ENCODE measurements at regions not wholly inside any gene's neighbourhood (a gene's known extent, or its start where the extent isn't known, plus 50 kb on each side); places are given as distances from the start of the nearest gene placed in this dataset.

DNA sequence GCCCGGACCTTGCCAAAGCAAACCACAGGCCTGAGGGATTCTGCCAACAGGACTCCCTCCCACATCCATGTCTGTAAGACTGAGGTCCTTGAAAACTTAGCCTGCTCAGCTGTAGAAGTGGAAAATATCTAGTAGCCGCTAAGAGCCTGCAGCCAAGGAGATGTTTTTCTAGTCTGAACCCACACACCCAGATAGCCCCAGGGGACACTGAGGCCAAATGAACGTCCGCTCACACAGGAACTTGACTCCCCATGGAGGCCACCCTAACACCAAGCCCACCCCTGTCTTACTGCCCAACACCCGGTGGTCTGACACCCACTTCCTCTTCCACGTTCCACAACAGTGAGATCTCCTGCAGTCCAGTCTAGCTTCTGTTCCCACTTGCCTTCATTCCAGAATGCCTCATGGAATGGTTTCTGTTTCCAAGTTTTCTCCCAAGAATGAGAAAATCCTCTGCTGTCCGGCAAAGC, 174.8 kb downstream of the PLPP3 start:
- TF ChIP-seq, protein P1, sequence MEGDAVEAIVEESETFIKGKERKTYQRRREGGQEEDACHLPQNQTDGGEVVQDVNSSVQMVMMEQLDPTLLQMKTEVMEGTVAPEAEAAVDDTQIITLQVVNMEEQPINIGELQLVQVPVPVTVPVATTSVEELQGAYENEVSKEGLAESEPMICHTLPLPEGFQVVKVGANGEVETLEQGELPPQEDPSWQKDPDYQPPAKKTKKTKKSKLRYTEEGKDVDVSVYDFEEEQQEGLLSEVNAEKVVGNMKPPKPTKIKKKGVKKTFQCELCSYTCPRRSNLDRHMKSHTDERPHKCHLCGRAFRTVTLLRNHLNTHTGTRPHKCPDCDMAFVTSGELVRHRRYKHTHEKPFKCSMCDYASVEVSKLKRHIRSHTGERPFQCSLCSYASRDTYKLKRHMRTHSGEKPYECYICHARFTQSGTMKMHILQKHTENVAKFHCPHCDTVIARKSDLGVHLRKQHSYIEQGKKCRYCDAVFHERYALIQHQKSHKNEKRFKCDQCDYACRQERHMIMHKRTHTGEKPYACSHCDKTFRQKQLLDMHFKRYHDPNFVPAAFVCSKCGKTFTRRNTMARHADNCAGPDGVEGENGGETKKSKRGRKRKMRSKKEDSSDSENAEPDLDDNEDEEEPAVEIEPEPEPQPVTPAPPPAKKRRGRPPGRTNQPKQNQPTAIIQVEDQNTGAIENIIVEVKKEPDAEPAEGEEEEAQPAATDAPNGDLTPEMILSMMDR (IDR thresholded peaks at IDR 0.05; ENCODE audit: control extremely low read depth, extremely low read depth, low read depth, missing control alignments): no peak
- CTCF ChIA-PET: no interaction called here
- DNase-seq (ENCODE audit: extremely low spot score): no peak
- POLR2A ChIA-PET: no interaction called here

DNA sequence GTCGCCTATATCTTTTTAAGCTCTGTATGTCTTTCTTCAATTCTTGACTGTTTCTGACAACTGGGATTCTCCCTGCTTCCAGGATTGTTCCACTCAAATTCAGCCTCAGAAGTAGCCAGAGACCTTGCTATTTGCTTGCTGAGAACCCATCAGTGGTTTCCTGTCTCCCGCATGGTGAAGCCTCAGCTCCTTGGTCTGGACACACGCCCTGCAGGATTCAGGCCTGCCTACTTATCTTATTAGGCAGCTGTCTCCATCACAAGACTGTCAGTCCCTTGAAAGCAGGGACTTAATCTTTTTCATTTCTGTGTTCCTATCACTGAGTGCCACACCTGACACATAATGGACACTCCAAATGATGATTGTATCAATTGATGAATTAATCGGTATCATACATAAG, 175.3 kb downstream of the PLPP3 start:
- POLR2A ChIA-PET: no interaction called here
- no peak for DNase-seq (ENCODE audit: extremely low spot score)
- CTCF ChIA-PET: interaction anchor here (1.3 kb wide), 1 partner anchor 16 kb away, joined by 3 read pairs; no protein-coding TSS in a partner anchor
- TF ChIP-seq, protein P1 (IDR thresholded peaks at IDR 0.05; ENCODE audit: control extremely low read depth, extremely low read depth, low read depth, missing control alignments): no peak

DNA sequence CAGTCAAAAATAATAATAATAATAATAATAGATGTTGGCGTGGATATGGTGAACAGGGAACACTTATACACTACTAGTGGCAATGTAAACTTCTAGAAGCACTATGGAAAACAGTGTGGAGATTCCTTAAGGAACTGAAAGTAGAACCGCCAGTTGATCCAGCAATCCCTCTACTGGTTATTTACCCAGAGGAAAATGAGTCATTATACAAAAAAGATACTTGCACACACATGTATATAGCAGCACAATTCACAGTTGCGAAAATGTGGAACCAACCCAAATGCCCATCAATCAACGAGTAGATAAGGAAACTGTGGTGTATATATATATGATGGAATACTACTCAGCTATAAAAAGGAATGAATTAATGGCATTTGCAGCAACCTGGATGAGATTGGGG, 176.0 kb downstream of the PLPP3 start:
- TF ChIP-seq, protein P1 (IDR thresholded peaks at IDR 0.05; ENCODE audit: control extremely low read depth, extremely low read depth, low read depth, missing control alignments): no peak
- POLR2A ChIA-PET: no interaction called here
- no peak for DNase-seq (ENCODE audit: extremely low spot score)
- CTCF ChIA-PET: interaction anchor here (1.3 kb wide), 1 partner anchor 17 kb away, joined by 3 read pairs; no protein-coding TSS in a partner anchor

DNA sequence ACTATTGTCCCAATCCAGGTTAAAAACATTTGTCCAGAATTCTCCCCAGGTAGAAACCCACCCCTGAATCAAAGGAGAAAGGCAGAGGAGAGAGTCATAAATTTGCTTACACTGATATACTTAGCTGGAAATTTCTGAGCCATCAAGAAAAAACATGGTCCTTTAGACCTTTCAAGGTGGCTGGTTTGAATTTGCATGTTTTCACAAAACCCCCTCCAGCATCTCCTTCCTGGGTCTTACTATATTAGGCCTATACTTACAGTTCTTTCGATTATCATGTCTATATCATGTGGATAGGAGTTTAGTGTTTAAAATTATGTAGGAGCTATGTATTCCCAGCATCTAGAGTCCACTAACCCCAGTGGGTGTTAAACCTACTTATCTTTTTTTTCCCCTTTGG, 178.2 kb downstream of the PLPP3 start:
- CTCF ChIA-PET: interaction anchor here (1.2 kb wide), 1 partner anchor 10 kb away, joined by 3 read pairs; no protein-coding TSS in a partner anchor
- POLR2A ChIA-PET: no interaction called here
- TF ChIP-seq, protein P1 (IDR thresholded peaks at IDR 0.05; ENCODE audit: control extremely low read depth, extremely low read depth, low read depth, missing control alignments): no peak
- no peak for DNase-seq (ENCODE audit: extremely low spot score)

DNA sequence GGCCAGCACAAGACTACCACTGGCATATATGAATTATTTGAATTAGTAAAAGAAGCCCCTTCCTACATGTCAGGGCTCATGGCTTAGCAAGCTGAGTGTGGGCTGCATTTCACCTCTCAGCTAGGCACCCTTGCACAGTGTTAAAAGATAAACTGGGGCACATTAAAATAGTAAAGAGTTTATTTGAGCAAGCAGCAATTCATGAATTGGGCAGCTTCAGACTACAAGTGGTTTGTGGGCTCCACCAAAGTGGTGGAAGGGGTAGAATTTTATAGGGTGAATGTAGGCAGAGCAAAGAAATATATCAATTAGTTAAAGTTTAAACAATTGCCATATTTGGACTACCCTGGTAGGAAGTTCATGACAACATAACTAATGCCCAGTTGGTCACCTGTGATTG, 178.8 kb downstream of the PLPP3 start:
- CTCF ChIA-PET: interaction anchor here (1.2 kb wide), 1 partner anchor 11 kb away, joined by 3 read pairs; no protein-coding TSS in a partner anchor
- POLR2A ChIA-PET: no interaction called here
- TF ChIP-seq, protein P1 (IDR thresholded peaks at IDR 0.05; ENCODE audit: control extremely low read depth, extremely low read depth, low read depth, missing control alignments): no peak
- DNase-seq (ENCODE audit: extremely low spot score): no peak

DNA sequence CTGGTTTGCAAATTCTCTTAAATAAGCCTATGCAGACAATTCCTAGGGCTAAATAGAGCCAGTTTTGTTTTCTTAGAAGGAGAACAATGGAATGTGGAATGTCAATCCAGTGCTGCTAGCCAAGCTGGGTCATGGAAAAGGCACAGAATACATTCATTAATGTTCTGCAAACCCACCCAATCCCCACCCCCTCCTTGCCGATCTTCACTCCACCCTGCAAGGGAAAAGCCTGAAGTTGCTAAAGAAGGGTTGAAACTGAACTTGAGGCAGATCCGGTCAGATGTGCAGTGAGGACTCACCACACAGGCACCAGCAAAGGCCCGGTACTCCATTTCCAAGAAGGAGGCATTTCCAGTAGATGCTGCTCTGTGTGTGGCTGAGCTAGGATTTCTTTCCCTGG, 179.6 kb downstream of the PLPP3 start:
- no peak for DNase-seq (ENCODE audit: extremely low spot score)
- ChIA-PET CTCF (no interaction called here), POLR2A (no interaction called here)
- TF ChIP-seq, protein P1 (IDR thresholded peaks at IDR 0.05; ENCODE audit: control extremely low read depth, extremely low read depth, low read depth, missing control alignments): no peak

DNA sequence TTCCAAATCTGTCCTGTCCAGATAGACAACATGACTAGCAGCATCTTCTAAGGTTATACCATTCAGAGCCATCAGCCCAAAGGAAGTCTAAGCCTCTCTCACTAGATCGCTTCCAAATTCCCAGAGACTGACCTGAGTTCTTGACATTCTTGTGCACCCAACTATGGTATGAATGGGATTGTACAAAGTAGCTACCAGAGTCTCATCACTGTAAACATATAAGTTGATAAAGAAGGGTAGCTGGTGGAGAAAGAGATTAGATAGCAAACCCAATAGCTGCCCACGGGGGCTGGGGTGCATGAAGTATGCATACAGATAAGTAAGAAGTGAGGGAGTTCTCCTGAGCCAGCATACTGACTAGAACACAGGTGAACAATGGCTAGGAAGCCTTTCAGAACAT, 180.0 kb downstream of the PLPP3 start:
- ChIA-PET POLR2A (no interaction called here), CTCF (no interaction called here)
- no peak for DNase-seq (ENCODE audit: extremely low spot score)
- TF ChIP-seq, protein P1 (IDR thresholded peaks at IDR 0.05; ENCODE audit: control extremely low read depth, extremely low read depth, low read depth, missing control alignments): no peak

All from GM10248 (cell line).